ENCODE measurements at regions not wholly inside any gene's neighbourhood (a gene's known extent, or its start where the extent isn't known, plus 50 kb on each side); places are given as distances from the start of the nearest gene placed in this dataset.
A peak's percentile ranks its signal among the peaks of the same experiment; 100 is the strongest.

DNA sequence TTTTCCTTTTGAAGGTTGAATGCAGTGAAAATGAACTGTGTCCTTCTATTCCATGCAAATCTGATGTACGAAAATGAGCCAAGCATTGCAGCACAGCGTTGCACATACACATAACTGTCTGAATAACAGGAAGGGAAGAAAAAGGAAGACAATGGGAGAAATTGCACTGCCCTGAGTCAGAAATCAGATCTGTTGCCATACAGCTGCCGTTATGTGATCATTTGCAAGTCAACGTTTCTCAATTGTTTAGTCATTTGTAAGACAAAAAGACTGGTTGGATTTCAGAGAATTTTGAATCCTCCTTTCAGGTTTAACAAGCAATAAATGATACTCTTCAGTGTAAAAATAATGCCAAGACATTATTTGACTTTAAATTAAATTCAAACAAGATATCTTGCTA lies 284.1 kb downstream of the DSEL start:
- Histone ChIP-seq H3K36me3 (ENCODE audit: insufficient read depth, low read length) (no peaks in the 10 kb centered on the region), H3K27me3 (ENCODE audit: insufficient read depth, low read length) (no peaks in the 10 kb centered on the region), H3K4me3 (ENCODE audit: insufficient read depth, low read length) (no peak overlapping the region), H3K4me2 (ENCODE audit: insufficient read depth, low read length) (no peak overlapping the region), H3K27ac (ENCODE audit: low read depth, low read length) (peak overlapping the region; percentile 4), H4K20me1 (ENCODE audit: insufficient read depth, low read length) (no peaks in the 10 kb centered on the region), H3K79me2 (ENCODE audit: insufficient read depth, low read length) (no peaks in the 10 kb centered on the region), H3K4me1 (ENCODE audit: insufficient read depth, low read length) (no peaks in the 10 kb centered on the region), H3K9me3 (ENCODE audit: low read depth, low read length) (no peaks in the 10 kb centered on the region), H2AFZ (ENCODE audit: low read length) (no peak overlapping the region)
- DNase-seq (ENCODE audit: insufficient read length, low spot score, missing footprints) = peak; percentile 29
- TF ChIP-seq CTCF (IDR thresholded peaks at IDR 0.05; ENCODE audit: extremely low read depth, low read depth, low read length) = no peak

DNA sequence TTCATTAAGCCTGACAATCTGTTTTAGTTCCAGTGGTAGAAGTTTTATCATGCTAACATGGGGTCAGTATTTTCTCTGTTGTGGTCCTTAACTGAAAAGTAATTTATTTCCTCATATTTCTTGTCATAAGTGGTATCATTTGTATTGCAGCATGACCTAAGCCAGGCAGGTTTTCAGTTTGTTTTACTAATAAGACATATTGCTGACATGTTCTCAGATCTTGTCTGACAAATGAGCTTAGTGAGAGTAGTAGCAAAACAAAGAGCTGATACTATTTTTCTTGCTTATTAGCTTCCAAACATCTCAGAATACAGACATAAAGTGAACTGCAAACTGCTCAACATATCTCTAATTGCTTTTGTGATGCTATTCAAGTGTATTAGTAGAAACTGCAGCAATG lies 293.6 kb downstream of the DSEL start:
- Histone ChIP-seq H3K27ac (ENCODE audit: low read depth, low read length) (no peak overlapping the region), H4K20me1 (ENCODE audit: insufficient read depth, low read length) (no peaks in the 10 kb centered on the region), H3K4me3 (ENCODE audit: insufficient read depth, low read length) (no peak overlapping the region), H3K4me2 (ENCODE audit: insufficient read depth, low read length) (no peak overlapping the region), H3K9me3 (ENCODE audit: low read depth, low read length) (no peaks in the 10 kb centered on the region), H3K79me2 (ENCODE audit: insufficient read depth, low read length) (no peaks in the 10 kb centered on the region), H3K4me1 (ENCODE audit: insufficient read depth, low read length) (no peaks in the 10 kb centered on the region), H2AFZ (ENCODE audit: low read length) (peak overlapping the region; percentile 73), H3K36me3 (ENCODE audit: insufficient read depth, low read length) (no peaks in the 10 kb centered on the region), H3K27me3 (ENCODE audit: insufficient read depth, low read length) (no peaks in the 10 kb centered on the region)
- DNase-seq (ENCODE audit: insufficient read length, low spot score, missing footprints) = no peak
- TF ChIP-seq CTCF (IDR thresholded peaks at IDR 0.05; ENCODE audit: extremely low read depth, low read depth, low read length) = no peak

DNA sequence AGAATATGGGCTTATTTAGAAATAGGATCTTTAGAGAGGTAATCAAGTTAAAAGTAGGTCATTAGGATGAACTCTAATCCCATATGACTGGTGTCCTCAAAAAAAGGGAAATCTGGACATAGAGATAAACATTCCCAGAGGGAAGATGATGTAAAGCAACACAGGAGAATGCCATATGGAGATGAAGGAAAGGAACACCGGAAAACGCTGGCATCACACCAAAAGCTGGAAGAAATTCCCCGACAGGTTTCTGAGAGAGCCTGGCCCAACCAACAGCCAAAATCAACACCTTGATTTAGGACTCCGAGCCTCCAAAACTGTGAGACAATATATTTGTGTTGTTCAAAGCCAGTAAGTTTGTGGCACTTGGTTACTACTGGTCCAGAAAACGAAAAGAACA lies 296.7 kb downstream of the DSEL start:
- TF ChIP-seq CTCF (IDR thresholded peaks at IDR 0.05; ENCODE audit: extremely low read depth, low read depth, low read length) = no peak
- no peaks in the 10 kb centered on the region for H3K27me3 ChIP-seq (ENCODE audit: insufficient read depth, low read length)
- peaks cover 7% of the 10 kb centered on the region for H3K4me1 ChIP-seq (ENCODE audit: insufficient read depth, low read length)
- no peak overlapping the region for H3K27ac ChIP-seq (ENCODE audit: low read depth, low read length)
- no peak overlapping the region for H3K4me2 ChIP-seq (ENCODE audit: insufficient read depth, low read length)
- no peak overlapping the region for H2AFZ ChIP-seq (ENCODE audit: low read length)
- DNase-seq (ENCODE audit: insufficient read length, low spot score, missing footprints) = no peak
- no peaks in the 10 kb centered on the region for H4K20me1 ChIP-seq (ENCODE audit: insufficient read depth, low read length)
- no peaks in the 10 kb centered on the region for H3K36me3 ChIP-seq (ENCODE audit: insufficient read depth, low read length)
- no peaks in the 10 kb centered on the region for H3K79me2 ChIP-seq (ENCODE audit: insufficient read depth, low read length)
- H3K4me3 ChIP-seq (ENCODE audit: insufficient read depth, low read length) = no peak overlapping the region
- H3K9me3 ChIP-seq (ENCODE audit: low read depth, low read length) = no peaks in the 10 kb centered on the region

DNA sequence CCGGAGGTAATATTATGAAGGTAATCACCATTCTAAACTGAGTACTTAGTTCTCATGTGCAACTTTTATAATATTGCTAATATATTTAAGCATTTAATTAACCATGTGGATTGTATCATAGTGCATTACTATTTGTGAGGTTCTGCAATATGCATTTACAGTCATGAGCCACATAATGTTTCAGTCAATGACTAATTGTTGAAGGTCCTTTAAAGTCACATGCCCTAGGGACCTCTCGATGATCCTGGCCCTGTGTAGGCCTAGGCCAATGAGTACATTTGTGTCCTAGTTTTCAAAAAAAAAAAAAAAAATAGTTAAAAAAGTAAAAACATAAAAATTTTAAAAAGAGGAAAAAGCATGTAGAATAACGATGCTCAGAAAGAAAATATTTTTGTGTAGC lies 298.0 kb downstream of the DSEL start:
- Histone ChIP-seq H3K4me1 (ENCODE audit: insufficient read depth, low read length) (peaks cover 7% of the 10 kb centered on the region), H2AFZ (ENCODE audit: low read length) (no peak overlapping the region), H3K27ac (ENCODE audit: low read depth, low read length) (no peak overlapping the region), H3K4me3 (ENCODE audit: insufficient read depth, low read length) (no peak overlapping the region), H3K79me2 (ENCODE audit: insufficient read depth, low read length) (no peaks in the 10 kb centered on the region), H3K9me3 (ENCODE audit: low read depth, low read length) (no peaks in the 10 kb centered on the region), H3K4me2 (ENCODE audit: insufficient read depth, low read length) (no peak overlapping the region), H3K36me3 (ENCODE audit: insufficient read depth, low read length) (no peaks in the 10 kb centered on the region), H3K27me3 (ENCODE audit: insufficient read depth, low read length) (no peaks in the 10 kb centered on the region), H4K20me1 (ENCODE audit: insufficient read depth, low read length) (no peaks in the 10 kb centered on the region)
- TF ChIP-seq CTCF (IDR thresholded peaks at IDR 0.05; ENCODE audit: extremely low read depth, low read depth, low read length) = no peak
- no peak for DNase-seq (ENCODE audit: insufficient read length, low spot score, missing footprints)
